ENCODE measurements at regions not wholly inside any gene's neighbourhood (a gene's known extent, or its start where the extent isn't known, plus 50 kb on each side); places are given as distances from the start of the nearest gene placed in this dataset.

GRCh38 chr10:36443233-36443632 is 682.2 kb upstream of the ANKRD30A start:
- Mint-ChIP-seq H3K9me3 (ENCODE audit: unreplicated experiment) (no peaks in the 10 kb centered on the region), H3K36me3 (ENCODE audit: low read depth, unreplicated experiment) (no peaks in the 10 kb centered on the region), H3K4me3 (ENCODE audit: unreplicated experiment) (no peak overlapping the region), H3K4me1 (ENCODE audit: low read depth, unreplicated experiment) (peaks cover 23% of the 10 kb centered on the region), H3K27ac (ENCODE audit: unreplicated experiment) (no peak overlapping the region), H3K27me3 (ENCODE audit: low read depth, unreplicated experiment) (no peaks in the 10 kb centered on the region)
- no peak for DNase-seq (ENCODE audit: low read depth)
- H3K4me1 ChIP-seq (ENCODE audit: insufficient read depth, low read length), result no peaks in the 10 kb centered on the region
- no peak for FAIRE-seq
- no peak overlapping the region for H3K9ac ChIP-seq (ENCODE audit: low read length)
- H3K79me2 ChIP-seq (ENCODE audit: insufficient read depth, low read length), result no peaks in the 10 kb centered on the region
- H3K27me3 ChIP-seq (ENCODE audit: insufficient read depth, low read length), result no peaks in the 10 kb centered on the region
- H3K4me3 ChIP-seq (ENCODE audit: insufficient read depth, low read depth, low read length), result no peak overlapping the region
- no peak overlapping the region for H3K27ac ChIP-seq (ENCODE audit: low read depth, low read length)
- H2AFZ ChIP-seq (ENCODE audit: low read depth, low read length), result no peak overlapping the region
- no peak for TF ChIP-seq CTCF (IDR thresholded peaks at IDR 0.05; ENCODE audit: insufficient read depth, low read depth, low read length)
- TF ChIP-seq EZH2 (IDR thresholded peaks at IDR 0.05; ENCODE audit: insufficient read depth, low read length), result no peak
- H4K20me1 ChIP-seq (ENCODE audit: insufficient read depth, low read length), result no peaks in the 10 kb centered on the region
- H3K4me2 ChIP-seq (ENCODE audit: low read length), result no peak overlapping the region
- no peaks in the 10 kb centered on the region for H3K36me3 ChIP-seq (ENCODE audit: insufficient read depth, low read length)
- H3K9me3 ChIP-seq (ENCODE audit: insufficient read depth, low read depth, low read length), result no peaks in the 10 kb centered on the region

- Histone ChIP-seq H2AFZ (ENCODE audit: low read depth, low read length) (peak overlapping the region; percentile 21), H3K27ac (ENCODE audit: low read depth, low read length) (no peak overlapping the region), H3K79me2 (ENCODE audit: insufficient read depth, low read length) (no peaks in the 10 kb centered on the region), H3K4me2 (ENCODE audit: low read length) (no peak overlapping the region), H3K4me1 (ENCODE audit: insufficient read depth, low read length) (no peaks in the 10 kb centered on the region), H4K20me1 (ENCODE audit: insufficient read depth, low read length) (no peaks in the 10 kb centered on the region), H3K27me3 (ENCODE audit: insufficient read depth, low read length) (no peaks in the 10 kb centered on the region), H3K9me3 (ENCODE audit: insufficient read depth, low read depth, low read length) (no peaks in the 10 kb centered on the region), H3K9ac (ENCODE audit: low read length) (no peak overlapping the region), H3K36me3 (ENCODE audit: insufficient read depth, low read length) (no peaks in the 10 kb centered on the region), H3K4me3 (ENCODE audit: insufficient read depth, low read depth, low read length) (no peak overlapping the region)
- H3K27ac Mint-ChIP-seq (ENCODE audit: unreplicated experiment), result no peak overlapping the region
- DNase-seq (ENCODE audit: low read depth) (peak; percentile 35), FAIRE-seq (peak; percentile 29)
- no peak overlapping the region for H3K4me3 Mint-ChIP-seq (ENCODE audit: unreplicated experiment)
- H3K9me3 Mint-ChIP-seq (ENCODE audit: unreplicated experiment), result no peaks in the 10 kb centered on the region
- no peaks in the 10 kb centered on the region for H3K27me3 Mint-ChIP-seq (ENCODE audit: low read depth, unreplicated experiment)
- H3K4me1 Mint-ChIP-seq (ENCODE audit: low read depth, unreplicated experiment), result peaks cover 23% of the 10 kb centered on the region
- H3K36me3 Mint-ChIP-seq (ENCODE audit: low read depth, unreplicated experiment), result no peaks in the 10 kb centered on the region
- TF ChIP-seq CTCF (IDR thresholded peaks at IDR 0.05; ENCODE audit: insufficient read depth, low read depth, low read length), result no peak
- no peak for TF ChIP-seq EZH2 (IDR thresholded peaks at IDR 0.05; ENCODE audit: insufficient read depth, low read length)
Measured at GRCh38 chr10:36441557-36441956, 683.8 kb upstream of the ANKRD30A start.

- H3K4me1 ChIP-seq (ENCODE audit: insufficient read depth, low read length), result no peaks in the 10 kb centered on the region
- peak; percentile 39 for FAIRE-seq
- no peak for DNase-seq (ENCODE audit: low read depth)
- Mint-ChIP-seq H3K36me3 (ENCODE audit: low read depth, unreplicated experiment) (no peaks in the 10 kb centered on the region), H3K4me3 (ENCODE audit: unreplicated experiment) (no peak overlapping the region), H3K27me3 (ENCODE audit: low read depth, unreplicated experiment) (no peaks in the 10 kb centered on the region), H3K4me1 (ENCODE audit: low read depth, unreplicated experiment) (peaks cover 23% of the 10 kb centered on the region), H3K27ac (ENCODE audit: unreplicated experiment) (no peak overlapping the region), H3K9me3 (ENCODE audit: unreplicated experiment) (no peaks in the 10 kb centered on the region)
- no peak overlapping the region for H3K9ac ChIP-seq (ENCODE audit: low read length)
- H2AFZ ChIP-seq (ENCODE audit: low read depth, low read length), result no peak overlapping the region
- H3K79me2 ChIP-seq (ENCODE audit: insufficient read depth, low read length), result no peaks in the 10 kb centered on the region
- no peaks in the 10 kb centered on the region for H3K36me3 ChIP-seq (ENCODE audit: insufficient read depth, low read length)
- H3K27me3 ChIP-seq (ENCODE audit: insufficient read depth, low read length), result no peaks in the 10 kb centered on the region
- no peak overlapping the region for H3K4me3 ChIP-seq (ENCODE audit: insufficient read depth, low read depth, low read length)
- H4K20me1 ChIP-seq (ENCODE audit: insufficient read depth, low read length), result no peaks in the 10 kb centered on the region
- no peaks in the 10 kb centered on the region for H3K9me3 ChIP-seq (ENCODE audit: insufficient read depth, low read depth, low read length)
- H3K4me2 ChIP-seq (ENCODE audit: low read length), result no peak overlapping the region
- H3K27ac ChIP-seq (ENCODE audit: low read depth, low read length), result no peak overlapping the region
- no peak for TF ChIP-seq EZH2 (IDR thresholded peaks at IDR 0.05; ENCODE audit: insufficient read depth, low read length)
- no peak for TF ChIP-seq CTCF (IDR thresholded peaks at IDR 0.05; ENCODE audit: insufficient read depth, low read depth, low read length)
Measured at GRCh38 chr10:36440539-36440938, 684.9 kb upstream of the ANKRD30A start.

Data from astrocyte (in vitro differentiated cells and primary cell).